RCC 7860 (cell line): ENCODE measurements at regions not wholly inside any gene's neighbourhood (a gene's known extent, or its start where the extent isn't known, plus 50 kb on each side); places are given as distances from the start of the nearest gene placed in this dataset.
"Not testable (repeated sequence)": the region's sequence is repeated elsewhere in the genome, so short reads cannot be mapped to it uniquely, and the experiment has no call there.

ENCODE experiments used
- DNase-seq: peaks from one replicate; pipeline ENCODE4 v3.0.0-alpha.2; 2015; ENCODE audit warnings: low spot score
- FAIRE-seq: peaks from 2 replicates; lab custom pipeline; 2012; peaks lifted over from hg19 to GRCh38; lab: Jason Lieb, UNC

DNA sequence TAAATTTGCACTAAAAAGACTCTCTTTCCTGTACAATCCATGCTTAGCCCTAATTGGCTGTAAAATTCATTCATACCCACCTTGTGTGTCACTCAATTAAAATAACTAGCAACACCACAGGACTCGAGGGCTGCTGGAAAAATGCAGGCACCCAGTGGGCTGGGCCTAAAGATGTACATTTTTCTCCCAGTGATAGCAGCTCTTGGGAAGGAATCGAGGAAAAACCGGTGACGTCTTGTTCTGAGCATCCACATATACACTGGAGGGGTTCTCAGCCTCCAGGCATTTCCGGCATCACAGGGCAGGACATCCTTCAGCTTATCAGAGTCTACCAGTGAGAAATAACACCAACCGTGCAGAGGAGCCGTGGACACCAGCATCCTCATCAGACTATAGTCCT lies 85.8 kb upstream of the PITRM1 start:
- FAIRE-seq (no peak), DNase-seq (no peak)

DNA sequence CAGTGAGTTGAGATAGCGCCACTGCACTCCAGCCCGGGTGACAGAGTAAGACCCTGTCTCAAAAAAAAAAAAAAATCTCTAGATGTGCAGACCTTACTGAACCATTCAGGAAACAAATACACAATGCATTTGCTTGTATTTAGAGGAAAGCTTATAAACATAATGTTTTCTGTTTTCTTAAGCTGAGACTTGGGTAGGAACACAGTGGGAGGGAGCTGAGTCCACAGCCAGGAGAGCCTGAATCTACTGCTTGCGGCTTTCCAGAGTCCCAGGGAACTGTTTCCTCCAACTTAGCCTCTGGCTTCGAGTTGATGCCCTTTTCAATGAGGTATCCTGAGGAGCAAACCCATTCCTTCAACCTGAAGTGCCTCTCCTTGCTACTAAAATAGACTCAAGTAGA lies 83.0 kb upstream of the PITRM1 start:
- FAIRE-seq (no peak), DNase-seq (no peak)

DNA sequence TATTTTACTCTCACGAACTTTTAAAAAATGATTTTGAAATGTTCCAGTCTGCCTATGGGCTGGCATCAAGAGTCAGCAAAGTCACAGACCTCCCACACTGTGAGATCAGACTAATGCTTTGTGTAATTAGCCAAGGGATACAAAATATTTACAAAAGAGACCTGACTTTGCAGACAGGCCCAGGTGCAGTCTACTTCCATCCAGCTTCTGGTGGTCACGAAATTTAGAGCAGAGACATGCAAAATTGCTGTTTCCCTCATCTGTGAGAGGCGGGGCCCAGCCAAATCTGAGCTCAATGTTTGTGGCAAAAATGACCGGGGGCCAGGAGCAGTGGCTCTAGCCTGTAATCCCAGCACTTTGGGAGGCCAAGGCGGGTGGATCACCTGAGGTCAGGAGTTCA lies 82.5 kb upstream of the PITRM1 start:
- FAIRE-seq (no peak), DNase-seq (no peak)

DNA sequence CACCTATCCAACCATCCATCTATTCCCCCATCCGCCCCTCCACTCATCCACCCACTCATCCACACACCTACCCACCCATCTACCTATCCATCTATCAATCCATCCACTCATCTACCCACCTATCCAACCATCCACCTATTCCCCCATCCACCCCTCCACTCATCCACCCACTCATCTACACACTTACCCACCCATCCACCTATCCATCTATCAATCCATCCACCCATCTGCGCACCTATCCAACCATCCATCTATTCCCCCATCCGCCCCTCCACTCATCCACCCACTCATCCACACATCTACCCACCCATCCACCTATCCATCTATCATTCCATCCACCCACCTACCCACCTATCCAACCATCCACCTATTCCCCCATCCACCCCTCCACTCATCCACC lies 81.4 kb upstream of the PITRM1 start:
- DNase-seq, FAIRE-seq: not testable (repeated sequence)

DNA sequence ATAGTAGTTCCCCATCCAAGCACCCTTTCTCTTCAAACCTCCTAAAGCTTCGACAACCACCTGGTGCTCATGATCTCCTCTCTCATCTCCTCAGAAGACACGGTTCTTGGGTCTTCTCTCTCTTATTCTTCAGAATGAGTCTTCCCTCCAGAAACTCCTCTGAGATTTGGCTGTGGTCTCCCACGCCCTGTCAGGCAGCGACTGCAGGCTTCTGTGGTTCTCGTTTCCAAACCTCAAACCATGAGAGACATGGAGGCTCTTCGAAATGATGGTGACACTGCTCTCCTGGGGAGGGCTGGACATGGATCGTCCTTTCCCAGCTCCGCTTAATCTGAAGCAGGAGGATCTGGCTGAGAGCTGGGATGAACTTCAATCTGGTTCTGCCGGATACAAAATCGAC lies 78.6 kb upstream of the PITRM1 start:
- DNase-seq (no peak), FAIRE-seq (no peak)

DNA sequence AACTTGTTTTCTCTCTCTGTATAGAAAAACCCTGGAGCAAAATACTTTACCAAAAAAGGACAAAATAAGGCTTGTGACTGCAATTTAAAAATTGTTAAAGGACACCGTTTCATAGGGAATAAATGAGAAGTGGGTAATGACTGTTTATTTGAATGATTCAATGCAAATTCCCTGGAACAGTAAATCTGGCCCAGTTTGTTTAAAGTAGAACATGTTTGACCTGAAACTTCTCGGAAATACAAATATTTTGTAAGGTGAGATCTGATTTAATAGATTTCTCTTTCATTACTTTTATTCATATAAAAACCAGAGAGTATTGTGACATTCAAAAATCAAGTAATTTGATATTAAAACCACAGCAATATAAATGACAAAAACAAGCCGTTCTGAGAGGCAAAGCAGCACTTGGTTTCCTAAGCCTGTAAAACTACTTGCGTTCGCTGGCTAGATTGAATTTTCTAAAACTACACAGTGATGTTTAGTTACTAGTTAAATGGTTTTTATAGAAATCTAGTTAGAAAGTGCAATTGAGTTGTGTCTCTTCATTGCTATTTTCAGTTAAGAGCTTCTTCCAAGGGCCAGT lies 76.8 kb upstream of the PITRM1 start:
- FAIRE-seq: peak; percentile 17
- DNase-seq: no peak

DNA sequence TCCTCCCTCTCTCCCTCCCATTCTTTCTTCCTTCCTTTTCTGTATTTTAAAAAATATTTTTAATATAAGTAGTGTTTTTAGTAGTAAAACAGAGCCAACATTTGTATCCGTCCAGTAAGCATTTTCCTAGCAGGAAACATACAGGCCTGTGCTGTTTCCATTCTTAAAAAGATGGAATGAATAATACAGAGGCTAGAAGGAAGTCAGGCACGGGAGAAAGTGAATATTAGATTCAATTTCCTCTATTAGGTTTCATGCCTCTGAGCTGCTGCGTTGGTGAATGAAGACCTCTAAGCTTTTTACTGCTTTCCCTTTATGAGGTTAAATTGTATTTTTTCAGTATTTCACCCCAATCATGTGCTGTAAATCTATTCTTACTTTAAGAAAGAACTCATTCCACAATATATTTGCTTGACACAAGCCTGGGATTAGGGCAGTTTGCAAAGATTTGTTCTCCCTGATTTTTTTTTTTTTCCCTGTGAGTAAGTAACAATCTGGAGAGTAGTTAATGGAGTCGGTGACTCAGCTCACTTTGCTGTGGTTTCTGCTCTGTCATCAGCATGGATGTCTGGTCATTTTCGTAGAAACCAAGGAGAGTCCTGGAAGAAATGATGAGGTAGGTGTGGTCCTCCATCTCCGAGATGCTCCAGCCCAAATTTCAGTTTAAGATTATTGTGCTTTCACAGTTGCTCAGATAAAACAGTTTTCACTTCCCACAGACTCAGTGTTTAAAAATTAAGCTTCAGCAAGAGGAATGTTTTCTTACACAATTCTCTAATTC lies 76.1 kb upstream of the PITRM1 start:
- FAIRE-seq: peak; percentile 96
- peak; percentile 84 for DNase-seq

DNA sequence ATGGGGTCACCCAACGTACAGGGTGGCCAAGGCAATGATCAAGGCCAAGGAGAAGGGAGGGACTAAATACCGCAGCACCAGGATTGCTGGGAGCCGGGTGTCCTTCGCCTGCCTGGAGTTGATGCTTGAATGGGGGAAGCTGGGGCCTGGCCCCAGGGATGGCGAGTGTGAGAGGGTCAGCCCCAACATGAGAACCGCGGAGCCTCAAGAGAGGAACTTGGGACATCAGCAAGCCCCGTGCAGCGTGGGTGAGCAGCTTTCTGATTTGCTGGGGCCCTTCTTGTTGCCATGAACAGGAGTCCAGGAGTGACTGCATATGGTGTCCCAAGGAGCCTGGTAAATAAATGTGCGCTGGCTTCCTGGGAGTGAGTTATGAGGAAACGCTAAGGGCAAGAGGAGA lies 72.8 kb upstream of the PITRM1 start:
- DNase-seq: no peak
- FAIRE-seq: no peak

DNA sequence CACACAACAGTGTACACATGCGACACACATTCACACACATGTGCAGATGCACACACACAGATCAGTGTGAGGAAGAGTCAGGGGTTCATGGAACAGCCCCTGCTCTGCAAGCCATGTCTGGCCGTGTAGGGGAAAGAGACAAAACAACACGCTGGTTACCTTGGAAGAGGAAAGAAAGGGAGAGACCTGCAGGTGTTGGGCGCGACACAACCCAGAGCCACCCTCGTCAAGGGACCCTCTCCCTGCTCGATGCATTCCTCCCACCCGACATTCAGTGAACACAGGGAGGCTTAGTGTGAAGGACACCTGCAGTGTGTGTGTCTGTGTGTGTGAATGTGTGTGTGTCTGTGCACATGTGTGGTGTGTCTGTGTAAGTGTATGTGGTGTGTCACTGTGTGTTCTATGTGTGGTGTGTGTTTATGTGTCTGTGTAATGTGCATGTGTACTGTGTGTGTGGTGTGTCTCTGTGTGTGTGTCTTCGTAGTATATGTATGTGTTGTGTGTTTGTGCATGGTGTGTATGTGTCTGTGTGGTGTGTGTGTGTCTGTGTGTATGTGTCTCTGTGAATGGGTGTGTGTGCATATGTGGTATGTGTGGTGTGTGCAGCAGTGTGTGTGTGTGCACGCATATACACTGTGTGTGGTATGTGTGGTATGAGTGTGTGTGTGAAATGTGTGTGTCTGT lies 69.5 kb upstream of the PITRM1 start:
- DNase-seq: no peak
- FAIRE-seq: no peak

DNA sequence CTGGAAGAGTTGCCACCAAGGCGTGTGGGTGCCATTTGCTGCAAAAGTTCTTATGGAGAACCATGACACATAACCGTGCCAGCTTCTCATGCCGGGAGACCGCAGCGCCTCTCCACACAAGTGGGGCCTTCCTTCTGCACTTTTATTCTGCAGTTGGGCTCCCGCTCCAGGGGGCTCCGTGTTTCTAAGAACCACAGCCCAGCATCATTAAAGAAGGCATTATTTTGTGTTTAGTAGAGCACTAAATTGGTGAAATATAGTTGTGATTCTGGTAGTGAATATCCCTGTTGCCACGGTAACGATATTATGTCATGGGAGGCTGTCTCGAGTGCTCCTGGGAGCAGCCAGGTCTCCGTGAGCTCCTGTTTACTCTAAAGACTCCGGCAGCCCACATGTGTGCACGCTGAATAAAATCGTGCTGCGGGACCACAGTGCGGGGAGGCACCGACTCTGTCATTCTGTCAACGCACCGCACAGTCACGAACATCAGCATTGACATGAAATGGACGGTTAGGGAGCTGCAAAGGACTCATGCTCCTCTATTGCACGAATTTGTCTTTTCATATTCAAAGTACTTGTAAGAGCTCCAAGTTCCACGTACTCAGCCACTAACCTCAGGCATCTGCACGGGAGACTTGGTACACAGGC lies 68.8 kb upstream of the PITRM1 start:
- DNase-seq: no peak

DNA sequence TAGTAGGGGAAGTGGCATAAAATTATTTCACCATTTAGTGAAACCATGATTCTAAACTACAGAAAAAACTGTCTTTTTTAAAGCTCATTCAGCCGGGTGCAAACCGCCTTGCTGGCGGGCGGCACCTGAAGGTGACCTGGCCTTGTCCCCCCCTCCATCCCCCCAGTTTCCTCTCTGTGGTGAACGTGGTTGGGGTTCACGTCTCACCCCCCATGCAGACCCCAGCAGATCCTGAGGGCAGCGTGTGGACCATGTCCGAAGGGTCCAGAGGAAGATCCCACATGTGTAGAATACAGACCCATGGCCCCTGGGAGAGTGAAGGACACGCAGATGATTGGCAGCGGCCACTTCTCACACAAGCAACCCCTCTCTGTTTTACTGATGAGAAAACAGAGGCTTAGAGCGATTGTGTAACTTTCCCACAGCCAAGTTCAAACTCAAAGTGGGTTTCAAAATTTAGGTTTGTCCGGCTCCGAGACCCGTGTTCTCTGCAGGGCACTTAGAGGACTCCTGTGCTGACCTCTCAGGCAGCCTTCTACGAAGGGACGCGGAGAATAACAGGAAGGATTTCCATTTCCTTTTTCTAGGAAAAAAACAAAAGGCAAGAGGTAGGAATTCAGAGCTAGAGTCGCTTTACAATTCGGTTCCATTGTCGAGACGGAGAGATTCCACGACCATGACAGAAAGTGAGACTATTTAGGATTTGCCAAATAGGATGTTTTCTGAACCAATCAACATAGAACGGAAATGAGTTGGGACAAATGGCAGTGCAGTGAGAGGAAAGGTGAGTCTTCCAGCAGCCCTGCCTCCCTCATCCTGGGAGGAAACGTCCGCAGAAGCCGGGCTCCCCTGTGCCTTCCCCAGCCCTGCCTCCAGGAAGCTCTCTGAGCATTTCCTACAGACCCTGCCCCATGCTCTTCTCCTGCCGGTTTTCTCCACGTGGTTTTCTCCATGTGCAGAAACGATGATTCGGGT lies 67.6 kb upstream of the PITRM1 start:
- DNase-seq (no peak), FAIRE-seq (no peak)

More for the DNA sequence above, 68.8 kb upstream of the PITRM1 start:
- FAIRE-seq: no peak

DNA sequence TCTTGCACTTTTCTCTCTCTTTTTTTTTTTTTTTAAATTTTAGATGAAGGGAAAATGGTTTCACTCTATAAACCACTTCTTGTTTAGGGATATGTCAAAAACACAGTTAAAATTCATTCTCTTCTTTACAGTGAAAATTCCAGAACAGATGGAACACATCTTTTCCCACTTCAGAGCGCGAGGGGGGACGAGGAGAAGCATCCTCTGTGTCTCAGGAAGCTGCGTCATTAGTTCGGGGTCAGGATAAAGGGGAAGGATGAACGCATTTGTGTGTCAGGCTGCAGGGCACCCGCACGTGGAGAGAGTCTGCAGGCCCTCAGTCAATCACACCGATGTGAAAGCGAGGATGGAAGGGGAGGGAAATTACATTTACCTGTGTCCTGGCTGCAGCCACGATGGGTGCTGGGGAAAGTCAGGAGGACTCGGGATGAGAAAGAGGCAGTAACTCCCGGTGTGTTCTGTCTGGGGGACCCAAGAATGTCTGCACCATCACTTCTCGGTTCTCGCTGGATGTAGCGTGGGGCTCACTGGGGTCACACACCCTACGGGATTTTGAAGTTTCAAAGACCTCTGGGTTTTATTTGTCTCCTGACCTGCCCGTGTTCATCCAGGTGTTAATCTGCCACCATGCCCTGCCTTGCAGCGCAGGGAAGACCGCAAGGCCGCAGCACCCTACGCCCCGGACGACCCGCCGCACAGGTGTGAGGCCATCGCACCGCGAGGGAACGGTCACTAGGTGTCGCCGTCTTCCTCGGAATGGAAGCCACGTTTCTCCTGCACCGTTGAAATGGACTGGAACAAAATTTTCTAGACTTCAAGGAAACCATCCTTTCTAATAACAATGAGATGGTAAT lies 66.7 kb upstream of the PITRM1 start:
- FAIRE-seq: no peak

DNA sequence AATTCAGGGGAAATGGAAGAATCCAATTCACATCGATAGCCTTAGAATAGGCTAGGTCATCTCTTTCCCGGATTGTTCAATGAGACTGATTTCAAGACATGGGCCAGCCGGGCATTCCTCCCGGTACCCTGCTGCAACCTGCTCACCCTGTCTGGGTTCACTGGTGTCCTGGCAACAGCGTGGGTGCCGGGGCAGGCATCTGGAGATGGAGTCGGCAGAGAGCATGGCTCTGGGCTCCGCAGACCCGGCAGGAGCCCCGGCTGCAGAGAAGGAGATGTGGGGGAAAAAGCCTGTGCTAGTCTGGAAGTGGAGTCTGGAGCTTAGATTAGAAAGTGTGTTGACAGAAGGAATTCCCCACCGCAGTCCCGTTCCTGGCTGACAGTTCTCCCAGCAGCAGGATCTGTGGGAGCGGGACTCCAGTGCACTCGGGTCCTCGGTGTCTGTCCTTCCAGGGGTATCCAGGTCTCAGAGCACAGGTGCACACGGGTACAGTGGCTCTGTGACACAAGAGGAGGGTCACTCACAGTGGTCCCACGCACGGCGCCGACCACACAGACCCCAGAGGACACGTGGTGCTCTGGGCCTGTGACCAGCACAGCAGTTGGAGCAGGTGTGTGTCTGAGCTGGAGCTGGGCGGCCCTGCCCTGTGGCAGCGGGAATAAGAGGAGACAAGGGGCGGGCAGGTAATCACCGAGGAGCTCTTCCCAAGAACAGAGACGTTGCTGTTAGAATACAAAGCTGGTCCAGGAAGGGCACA lies 65.7 kb upstream of the PITRM1 start:
- DNase-seq: no peak
- no peak for FAIRE-seq

More for the DNA sequence above, 66.7 kb upstream of the PITRM1 start:
- peak; percentile 56 for DNase-seq

DNA sequence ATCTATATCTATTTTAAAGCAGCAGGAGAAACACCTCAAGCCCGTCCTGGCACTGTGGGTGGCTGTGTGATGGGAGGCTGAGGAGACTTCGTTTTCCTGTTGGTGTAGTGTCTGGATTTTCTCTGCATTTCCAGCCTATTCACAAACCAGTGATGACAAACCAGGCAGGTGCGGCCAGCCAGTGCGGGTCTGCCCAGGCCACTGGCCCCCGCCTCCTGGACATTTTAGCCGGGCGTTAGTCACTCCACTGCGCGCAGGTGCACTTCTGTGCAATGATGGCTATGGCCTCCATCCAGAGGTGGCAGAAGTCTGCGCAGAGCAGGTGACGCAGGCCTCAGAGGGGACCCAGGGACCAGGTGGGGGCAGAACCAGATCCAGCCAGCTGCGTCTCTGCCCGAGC lies 64.9 kb upstream of the PITRM1 start:
- DNase-seq (no peak), FAIRE-seq (no peak)

DNA sequence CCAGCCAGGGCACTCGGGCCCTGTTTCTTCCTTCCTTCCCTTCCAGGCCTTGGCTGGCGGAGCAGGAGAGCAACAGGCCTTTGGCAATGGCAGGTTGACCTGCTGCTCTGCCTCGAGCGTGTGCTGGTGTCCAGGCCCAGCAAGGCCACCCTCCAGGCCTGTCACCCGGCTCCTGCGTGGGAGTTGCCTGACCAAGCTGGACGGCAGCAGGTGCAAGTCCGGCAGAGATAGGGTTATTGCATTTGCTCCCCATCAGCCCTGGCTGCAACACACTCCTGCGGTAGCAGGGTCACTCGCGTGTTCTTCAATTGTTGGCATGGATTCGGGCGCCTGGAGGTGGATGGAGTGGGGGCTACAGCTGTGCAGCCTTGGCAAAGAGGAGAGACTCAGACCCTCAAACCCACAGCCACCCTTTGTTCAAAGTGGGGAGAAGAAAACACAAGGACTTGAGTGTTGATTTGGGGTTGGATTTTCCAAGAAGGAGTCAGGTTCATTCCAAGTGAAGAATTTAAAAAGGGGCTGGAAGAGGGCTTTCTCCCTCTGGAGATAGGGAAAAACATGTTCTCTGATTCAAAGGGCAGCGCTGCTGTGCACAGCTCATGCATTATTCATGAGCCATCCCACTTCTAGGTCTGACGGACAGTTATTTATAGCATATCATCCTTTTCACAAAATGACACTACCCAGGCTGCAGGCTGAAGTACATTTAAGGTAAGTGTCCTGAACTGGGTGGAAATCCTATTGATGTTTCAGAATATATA lies 64.2 kb upstream of the PITRM1 start:
- FAIRE-seq (no peak), DNase-seq (no peak)

DNA sequence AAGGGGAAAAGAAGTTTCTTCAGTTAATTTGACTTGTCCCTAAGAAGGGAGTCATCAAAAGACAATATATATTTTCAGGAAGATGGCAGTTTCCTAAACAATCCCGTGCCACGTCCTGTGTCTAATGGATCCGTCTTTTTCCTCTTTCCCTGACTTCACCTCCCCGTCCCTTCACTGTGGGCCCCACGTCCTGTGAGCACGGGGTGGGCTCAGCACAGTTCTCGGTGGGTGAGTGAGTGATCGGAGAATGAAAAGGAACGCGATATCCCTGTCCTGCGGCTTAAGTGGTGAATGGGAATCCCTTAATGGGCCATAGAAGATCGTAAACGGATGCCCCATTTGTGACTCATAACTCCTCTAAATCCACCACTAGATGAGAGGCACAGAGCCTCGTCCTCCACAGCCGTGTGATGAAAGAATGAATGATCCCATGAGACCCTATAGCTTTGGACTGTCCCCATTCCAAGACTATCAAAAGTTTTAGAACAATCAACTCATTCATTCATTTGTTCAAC lies 63.5 kb upstream of the PITRM1 start:
- FAIRE-seq: no peak
- no peak for DNase-seq

DNA sequence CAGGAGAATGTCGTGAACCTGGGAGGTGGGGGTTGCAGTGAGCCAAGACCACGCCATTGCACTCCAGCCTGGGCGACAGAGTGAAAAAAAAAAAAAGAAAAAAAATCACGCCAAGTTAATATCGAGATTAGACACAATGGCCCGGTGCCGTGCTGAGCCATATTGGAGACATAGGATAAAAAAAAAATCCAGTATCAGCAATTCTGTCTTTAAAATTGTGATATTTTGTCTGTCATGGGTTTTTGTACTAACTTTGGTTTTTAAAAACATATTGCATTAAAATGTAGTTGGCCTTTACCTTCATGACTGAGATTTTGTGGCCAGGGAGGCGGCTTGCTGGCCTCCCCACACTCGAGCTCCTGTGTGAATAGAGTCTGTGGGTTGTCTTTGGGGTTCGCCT lies 62.8 kb upstream of the PITRM1 start:
- DNase-seq: no peak
- FAIRE-seq: no peak

DNA sequence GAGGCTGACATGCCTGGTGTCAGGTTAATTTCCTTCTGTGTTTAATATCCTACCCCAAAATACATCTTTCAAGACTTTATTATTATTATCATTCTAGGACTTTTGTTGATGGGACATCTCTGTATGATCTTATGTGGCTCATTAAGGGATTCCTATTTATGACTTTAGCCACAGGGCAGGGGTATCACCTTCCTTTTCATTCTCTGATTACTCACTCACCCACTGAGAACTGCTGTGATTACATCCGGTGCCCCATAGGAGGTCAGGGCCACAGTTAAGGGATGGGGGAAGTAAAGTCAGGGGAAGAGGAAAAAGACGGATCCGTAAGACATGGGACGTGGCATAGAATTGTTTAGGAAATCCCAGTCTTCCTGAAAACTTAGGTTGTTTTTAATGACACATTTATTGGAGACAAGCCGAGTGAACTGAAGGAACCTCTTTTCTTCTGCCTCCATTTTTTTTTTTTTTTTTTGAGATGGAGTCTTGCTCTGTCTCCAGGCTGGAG lies 61.0 kb upstream of the PITRM1 start:
- FAIRE-seq (no peak), DNase-seq (no peak)
